AG04450 (cell line): ENCODE measurements at regions not wholly inside any gene's neighbourhood (a gene's known extent, or its start where the extent isn't known, plus 50 kb on each side); places are given as distances from the start of the nearest gene placed in this dataset.

Source experiments
- CTCF ChIA-PET: fragments of 300-600, 350-600 bp; formaldehyde crosslinking; extraction: SDS; loops from one replicate; lab custom pipeline; 2022; ENCODE audit warnings: antibody characterized with exemption, inconsistent platforms; lab: Charles Lee
- POLR2A ChIA-PET: fragments of 350-600 bp; formaldehyde crosslinking; extraction: SDS; loops from one replicate; lab custom pipeline; 2021; ENCODE audit warnings: antibody characterized with exemption, inconsistent platforms; lab: Yijun Ruan, JAX
- DNase-seq: peaks from one replicate; pipeline ENCODE4 v3.0.0-alpha.2; 2011; ENCODE audit warnings: low read depth, low spot score
- H3K27ac ChIP-seq: one replicate; pipeline ENCODE4 v1.5.1; 2012; ENCODE audit warnings: low read depth, low read length, control low read depth
- H3K27me3 ChIP-seq: one replicate; pipeline ENCODE4 v1.6.0; 2012; ENCODE audit warnings: low read length; ENCODE audit not compliant: control insufficient read depth, insufficient read depth
- H3K4me3 ChIP-seq: 2 replicates; pipeline ENCODE4 v1.5.1; 2011; ENCODE audit warnings: mild to moderate bottlenecking, low read depth, low read length, control low read depth
- H3K9me3 ChIP-seq: 2 replicates; pipeline ENCODE4 v1.5.1; 2012; ENCODE audit warnings: low read length; ENCODE audit not compliant: control insufficient read depth, insufficient read depth
- CTCF ChIP-seq: IDR thresholded peaks from 2 replicates; pipeline ENCODE4 v1.5.1; 2011; ENCODE audit warnings: low read depth, low read length, control low read depth, inconsistent platforms

- ChIA-PET CTCF (interaction anchor here (0.6 kb wide), 1 partner anchor 1709 kb away, joined by 8 read pairs; no protein-coding TSS in a partner anchor), POLR2A (no interaction called here)
- H3K27me3 ChIP-seq: no peaks in the 10 kb centered on the region
- no peak overlapping the region for H3K27ac ChIP-seq
- no peak for DNase-seq
- H3K9me3 ChIP-seq: peaks cover 3% of the 10 kb centered on the region; the same call in 1 of the 2 replicates
- no peak overlapping the region for H3K4me3 ChIP-seq
- TF ChIP-seq CTCF: no peak
These were observed 1668.2 kb downstream of the HACE1 start for GRCh38 chr6:103191391-103192093.

- Histone ChIP-seq H3K27ac (no peak overlapping the region), H3K9me3 (peaks cover 19% of the 10 kb centered on the region), H3K27me3 (no peaks in the 10 kb centered on the region), H3K4me3 (no peak overlapping the region)
- POLR2A ChIA-PET: no interaction called here
- DNase-seq: no peak
- no peak for TF ChIP-seq CTCF
- CTCF ChIA-PET: no interaction called here
These were observed 1674.9 kb downstream of the HACE1 start for GRCh38 chr6:103184776-103185175.

- H3K27ac ChIP-seq: no peak overlapping the region
- DNase-seq: no peak
- no peaks in the 10 kb centered on the region for H3K27me3 ChIP-seq
- H3K9me3 ChIP-seq: peaks cover 17% of the 10 kb centered on the region
- H3K4me3 ChIP-seq: no peak overlapping the region
- no peak for TF ChIP-seq CTCF
- ChIA-PET POLR2A (no interaction called here), CTCF (no interaction called here)
These were observed 1675.8 kb downstream of the HACE1 start for GRCh38 chr6:103183831-103184411.

- ChIA-PET CTCF (no interaction called here), POLR2A (no interaction called here)
- no peaks in the 10 kb centered on the region for H3K27me3 ChIP-seq
These were observed 1681.5 kb downstream of the HACE1 start for GRCh38 chr6:103178193-103178592.

More at GRCh38 chr6:103178193-103178592, 1681.5 kb downstream of the HACE1 start:
- peaks cover 2% of the 10 kb centered on the region; the same call in 1 of the 2 replicates for H3K9me3 ChIP-seq
- DNase-seq: no peak
- no peak overlapping the region for H3K27ac ChIP-seq
- no peak for TF ChIP-seq CTCF
- H3K4me3 ChIP-seq: no peak overlapping the region
